ENCODE measurements at regions not wholly inside any gene's neighbourhood (a gene's known extent, or its start where the extent isn't known, plus 50 kb on each side); places are given as distances from the start of the nearest gene placed in this dataset.

DNA sequence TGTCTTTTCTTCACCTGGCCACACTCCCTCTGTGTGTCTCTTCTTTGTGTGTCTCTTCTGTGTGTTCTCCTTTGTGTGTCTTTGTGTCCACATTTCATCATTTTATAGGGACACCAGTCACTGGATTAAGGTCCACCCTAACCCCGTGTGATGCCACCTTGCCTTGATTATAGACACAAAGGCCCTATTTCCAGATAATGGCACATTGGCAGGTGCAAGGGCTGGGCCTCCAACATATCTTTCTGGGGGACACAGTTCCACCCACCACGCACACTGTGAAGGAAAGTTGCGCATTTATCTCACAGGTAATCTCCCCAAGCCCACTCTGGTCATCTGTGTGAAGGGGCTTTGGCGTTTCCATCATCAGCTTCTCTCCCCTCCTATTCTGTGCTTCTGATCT is 334.6 kb upstream of the IRX1 start:
- TF ChIP-seq, protein P1, sequence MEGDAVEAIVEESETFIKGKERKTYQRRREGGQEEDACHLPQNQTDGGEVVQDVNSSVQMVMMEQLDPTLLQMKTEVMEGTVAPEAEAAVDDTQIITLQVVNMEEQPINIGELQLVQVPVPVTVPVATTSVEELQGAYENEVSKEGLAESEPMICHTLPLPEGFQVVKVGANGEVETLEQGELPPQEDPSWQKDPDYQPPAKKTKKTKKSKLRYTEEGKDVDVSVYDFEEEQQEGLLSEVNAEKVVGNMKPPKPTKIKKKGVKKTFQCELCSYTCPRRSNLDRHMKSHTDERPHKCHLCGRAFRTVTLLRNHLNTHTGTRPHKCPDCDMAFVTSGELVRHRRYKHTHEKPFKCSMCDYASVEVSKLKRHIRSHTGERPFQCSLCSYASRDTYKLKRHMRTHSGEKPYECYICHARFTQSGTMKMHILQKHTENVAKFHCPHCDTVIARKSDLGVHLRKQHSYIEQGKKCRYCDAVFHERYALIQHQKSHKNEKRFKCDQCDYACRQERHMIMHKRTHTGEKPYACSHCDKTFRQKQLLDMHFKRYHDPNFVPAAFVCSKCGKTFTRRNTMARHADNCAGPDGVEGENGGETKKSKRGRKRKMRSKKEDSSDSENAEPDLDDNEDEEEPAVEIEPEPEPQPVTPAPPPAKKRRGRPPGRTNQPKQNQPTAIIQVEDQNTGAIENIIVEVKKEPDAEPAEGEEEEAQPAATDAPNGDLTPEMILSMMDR (IDR thresholded peaks at IDR 0.05): no peak
- no peak for TF ChIP-seq EZH2 (IDR thresholded peaks at IDR 0.05; ENCODE audit: borderline replicate concordance, insufficient read depth, low read depth, low read length, poor library complexity, severe bottlenecking)
